ENCODE measurements at regions not wholly inside any gene's neighbourhood (a gene's known extent, or its start where the extent isn't known, plus 50 kb on each side); places are given as distances from the start of the nearest gene placed in this dataset.
"Not testable (repeated sequence)": the region's sequence is repeated elsewhere in the genome, so short reads cannot be mapped to it uniquely, and the experiment has no call there.

DNA sequence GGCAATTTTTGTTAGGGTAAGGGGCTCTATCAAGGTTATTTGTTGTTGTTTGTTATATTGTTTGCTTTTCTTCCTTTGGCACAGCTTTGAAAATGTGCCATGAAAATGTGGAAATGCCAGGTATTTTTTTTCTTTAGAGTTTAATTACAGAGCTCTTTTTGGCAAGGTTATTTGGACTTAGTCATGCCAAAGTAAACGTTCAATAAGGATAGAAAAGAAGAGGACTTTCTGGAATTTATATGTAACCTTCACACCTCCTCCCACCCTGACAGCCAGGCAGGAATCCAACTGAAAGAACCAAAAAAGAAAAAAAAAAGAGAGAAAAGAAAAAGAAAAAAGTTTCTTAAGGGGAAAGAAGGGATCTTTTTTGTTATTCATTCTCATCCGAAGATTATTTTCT is 217.8 kb downstream of the KITLG start:
- DNase-seq (ENCODE audit: low read depth) = peak; percentile 55
- TF ChIP-seq, protein P1, sequence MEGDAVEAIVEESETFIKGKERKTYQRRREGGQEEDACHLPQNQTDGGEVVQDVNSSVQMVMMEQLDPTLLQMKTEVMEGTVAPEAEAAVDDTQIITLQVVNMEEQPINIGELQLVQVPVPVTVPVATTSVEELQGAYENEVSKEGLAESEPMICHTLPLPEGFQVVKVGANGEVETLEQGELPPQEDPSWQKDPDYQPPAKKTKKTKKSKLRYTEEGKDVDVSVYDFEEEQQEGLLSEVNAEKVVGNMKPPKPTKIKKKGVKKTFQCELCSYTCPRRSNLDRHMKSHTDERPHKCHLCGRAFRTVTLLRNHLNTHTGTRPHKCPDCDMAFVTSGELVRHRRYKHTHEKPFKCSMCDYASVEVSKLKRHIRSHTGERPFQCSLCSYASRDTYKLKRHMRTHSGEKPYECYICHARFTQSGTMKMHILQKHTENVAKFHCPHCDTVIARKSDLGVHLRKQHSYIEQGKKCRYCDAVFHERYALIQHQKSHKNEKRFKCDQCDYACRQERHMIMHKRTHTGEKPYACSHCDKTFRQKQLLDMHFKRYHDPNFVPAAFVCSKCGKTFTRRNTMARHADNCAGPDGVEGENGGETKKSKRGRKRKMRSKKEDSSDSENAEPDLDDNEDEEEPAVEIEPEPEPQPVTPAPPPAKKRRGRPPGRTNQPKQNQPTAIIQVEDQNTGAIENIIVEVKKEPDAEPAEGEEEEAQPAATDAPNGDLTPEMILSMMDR (conservative IDR thresholded peaks at IDR 0.05; ENCODE audit: low read depth, low read length) = no peak
- no peak overlapping the region for H3K4me3 ChIP-seq (ENCODE audit: low read depth, low read length)

DNA sequence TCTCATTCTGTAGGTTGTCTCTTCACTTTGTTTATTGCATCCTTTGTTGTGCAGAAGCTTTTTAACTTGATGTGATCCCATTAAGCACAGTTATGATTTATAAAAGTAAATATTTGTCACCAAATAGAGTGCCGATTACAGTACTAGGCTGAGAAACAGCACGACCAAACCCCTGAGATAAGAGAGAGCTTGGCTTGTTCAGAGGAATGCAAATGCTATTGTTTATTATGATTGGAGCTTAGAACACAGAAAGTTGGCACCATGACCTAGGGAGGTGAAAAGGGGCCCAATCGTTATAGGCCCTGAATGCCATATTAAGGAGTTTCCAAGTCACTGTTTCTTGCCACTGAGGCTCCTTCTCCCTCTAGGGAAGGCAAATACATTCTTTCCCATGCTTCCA is 214.9 kb downstream of the KITLG start:
- no peak for DNase-seq (ENCODE audit: low read depth)
- H3K4me3 ChIP-seq (ENCODE audit: low read depth, low read length) = no peak overlapping the region
- TF ChIP-seq, protein P1 (conservative IDR thresholded peaks at IDR 0.05; ENCODE audit: low read depth, low read length) = no peak

DNA sequence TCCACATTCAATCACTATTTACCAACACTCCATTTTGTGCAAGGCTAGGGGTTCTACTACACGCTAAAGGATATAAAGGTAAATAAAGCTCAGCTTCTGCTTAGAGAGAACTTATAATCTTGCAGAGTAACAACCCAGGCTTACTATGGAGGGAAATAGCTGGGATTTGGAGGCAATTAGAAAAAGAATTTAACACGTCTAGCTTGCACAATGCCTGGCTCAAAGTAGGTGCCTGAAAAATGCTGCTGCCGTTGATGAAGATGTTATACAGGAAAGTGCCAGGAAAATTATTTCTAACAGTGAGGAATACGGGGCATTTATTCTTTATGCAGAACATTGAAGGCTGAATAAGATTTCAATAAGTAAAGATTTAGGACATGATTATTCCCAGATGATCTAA is 214.2 kb downstream of the KITLG start:
- TF ChIP-seq, protein P1 (conservative IDR thresholded peaks at IDR 0.05; ENCODE audit: low read depth, low read length) = no peak
- DNase-seq (ENCODE audit: low read depth) = no peak
- no peak overlapping the region for H3K4me3 ChIP-seq (ENCODE audit: low read depth, low read length)

DNA sequence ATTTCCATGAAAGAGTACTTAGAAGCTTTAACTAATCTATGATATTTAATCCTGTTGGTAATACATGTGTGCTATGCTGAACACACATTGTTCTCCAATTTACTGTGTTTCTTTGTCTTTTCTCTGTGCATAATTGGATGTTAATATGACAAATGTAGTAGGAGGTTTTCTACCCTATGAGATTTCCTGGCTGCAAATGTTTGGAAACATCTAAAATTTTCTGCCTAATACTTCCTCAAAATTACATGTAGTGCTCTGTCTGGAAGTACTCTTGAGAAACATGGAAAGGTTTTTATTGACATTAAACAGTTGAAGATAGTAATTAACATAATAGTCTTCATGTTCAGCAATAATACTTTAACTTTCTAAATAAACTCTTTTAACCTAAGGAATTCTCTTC is 213.0 kb downstream of the KITLG start:
- no peak for DNase-seq (ENCODE audit: low read depth)
- TF ChIP-seq, protein P1 (conservative IDR thresholded peaks at IDR 0.05; ENCODE audit: low read depth, low read length) = no peak
- H3K4me3 ChIP-seq (ENCODE audit: low read depth, low read length) = no peak overlapping the region

DNA sequence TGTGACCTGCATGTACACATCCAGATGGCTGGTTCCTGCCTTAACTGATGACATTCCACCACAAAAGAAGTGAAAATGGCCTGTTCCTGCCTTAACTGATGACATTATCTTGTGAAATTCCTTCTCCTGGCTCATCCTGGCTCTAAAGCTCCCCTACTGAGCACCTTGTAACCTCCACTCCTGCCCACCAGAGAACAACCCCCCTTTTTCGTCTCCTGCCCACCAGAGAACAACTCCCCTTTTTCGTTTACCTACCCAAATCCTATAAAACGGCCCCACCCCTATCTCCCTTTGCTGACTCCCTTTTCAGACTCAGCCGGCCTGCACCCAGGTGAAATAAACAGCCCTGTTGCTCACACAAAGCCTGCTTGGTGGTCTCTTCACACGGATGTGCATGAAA is 212.2 kb downstream of the KITLG start:
- not testable (repeated sequence) for DNase-seq (ENCODE audit: low read depth); H3K4me3 ChIP-seq (ENCODE audit: low read depth, low read length)

DNA sequence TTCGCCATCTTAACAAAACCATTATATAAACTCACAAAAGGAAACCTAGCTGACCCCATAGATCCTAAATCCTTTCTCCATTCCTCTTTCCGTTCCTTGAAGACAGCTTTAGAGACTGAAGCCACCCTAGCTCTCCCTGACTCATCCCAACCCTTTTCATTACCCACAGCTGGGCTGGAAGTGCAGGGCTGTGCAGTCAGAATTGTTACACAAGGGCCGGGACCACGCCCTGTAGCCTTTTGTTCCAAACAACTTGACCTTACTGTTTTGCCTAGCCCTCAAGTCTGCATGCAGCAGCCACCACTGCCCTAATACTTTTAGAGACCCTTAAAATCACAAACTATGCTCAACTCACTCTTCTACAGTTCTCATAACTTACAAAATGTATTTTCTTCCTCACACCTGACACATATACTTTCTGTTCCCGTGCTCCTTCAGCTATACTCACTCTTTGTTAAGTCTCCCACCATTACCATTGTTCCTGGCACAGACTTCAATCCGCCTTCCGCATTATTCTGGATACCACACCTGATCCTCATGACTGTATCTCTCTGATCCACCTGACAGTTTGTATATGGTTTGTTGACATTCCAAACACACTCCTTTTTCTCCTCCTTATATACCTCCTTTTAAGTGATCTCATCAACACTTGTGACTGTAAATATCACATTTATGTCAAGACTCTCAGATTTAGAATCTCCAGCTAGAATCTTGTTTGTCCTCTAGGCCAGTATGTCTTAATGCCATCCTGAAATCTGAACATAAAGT is 208.7 kb downstream of the KITLG start:
- TF ChIP-seq, protein P1 (conservative IDR thresholded peaks at IDR 0.05; ENCODE audit: low read depth, low read length) = no peak
- peak; percentile 68 for DNase-seq (ENCODE audit: low read depth)
- H3K4me3 ChIP-seq (ENCODE audit: low read depth, low read length) = no peak overlapping the region

DNA sequence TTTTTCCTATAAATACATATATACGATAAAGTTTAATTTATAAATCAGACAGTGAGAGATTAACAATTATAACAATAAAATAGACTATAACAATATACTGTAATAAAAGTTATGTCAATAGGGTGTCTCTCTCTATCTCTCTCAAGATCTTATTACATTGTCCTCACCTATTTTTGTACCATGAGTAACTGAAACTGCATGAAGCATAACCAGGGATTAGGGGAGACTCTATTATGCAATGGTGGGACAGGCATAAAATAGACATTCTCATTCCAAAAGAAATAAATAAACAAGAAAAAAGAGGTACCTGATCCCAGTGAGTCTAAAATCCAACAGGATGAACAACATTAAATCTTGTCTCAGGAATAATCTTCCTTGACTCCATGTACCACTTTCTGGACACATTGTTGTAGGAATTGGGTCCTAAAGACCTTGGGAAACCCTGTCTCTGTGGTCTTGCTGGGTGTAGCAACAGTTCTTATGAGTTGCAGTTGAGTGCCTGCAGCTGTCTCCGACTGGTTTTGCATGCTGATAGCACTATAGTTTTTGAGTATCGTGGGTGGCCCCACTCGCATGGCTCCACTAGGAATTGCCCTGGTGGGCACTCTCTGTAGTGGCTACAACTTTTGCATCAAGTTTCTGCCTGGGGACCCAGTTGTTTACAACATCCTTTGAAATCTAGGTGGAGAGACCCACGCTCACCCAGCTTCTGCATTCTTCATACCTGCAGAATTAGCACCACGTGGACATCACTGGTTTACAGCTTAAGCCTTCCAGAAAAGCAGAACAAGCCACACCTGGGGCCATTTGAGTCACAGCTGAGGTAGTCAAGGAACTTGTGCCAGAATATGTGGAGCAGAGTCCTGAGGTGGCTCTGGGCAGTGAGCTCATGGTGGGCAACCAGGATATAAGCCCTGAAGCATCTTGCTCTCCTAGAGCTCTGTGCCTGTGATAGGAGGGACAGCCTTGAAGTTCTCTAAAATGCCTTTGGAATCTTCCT is 204.7 kb downstream of the KITLG start:
- no peak for DNase-seq (ENCODE audit: low read depth)
- TF ChIP-seq, protein P1 (conservative IDR thresholded peaks at IDR 0.05; ENCODE audit: low read depth, low read length) = no peak

More for the DNA sequence above, 204.7 kb downstream of the KITLG start:
- H3K4me3 ChIP-seq (ENCODE audit: low read depth, low read length) = no peak overlapping the region
